GM23248 (cell line): ENCODE measurements at regions not wholly inside any gene's neighbourhood (a gene's known extent, or its start where the extent isn't known, plus 50 kb on each side); places are given as distances from the start of the nearest gene placed in this dataset.

Experiments
- EZH2 ChIP-seq: fragments of 200-600 bp; sonication (generic); IDR thresholded peaks from 2 replicates; pipeline ENCODE4 v1.6.1; 2018; ENCODE audit warnings: antibody characterized with exemption, mild to moderate bottlenecking; ENCODE audit not compliant: insufficient read depth, poor library complexity, severe bottlenecking
- EZH2phosphoT487 ChIP-seq: fragments of 200-600 bp; sonication (generic); IDR thresholded peaks from 2 replicates; pipeline ENCODE4 v1.6.1; 2018; ENCODE audit warnings: antibody characterized with exemption, moderate library complexity, mild to moderate bottlenecking, low read depth; ENCODE audit not compliant: insufficient read depth

DNA sequence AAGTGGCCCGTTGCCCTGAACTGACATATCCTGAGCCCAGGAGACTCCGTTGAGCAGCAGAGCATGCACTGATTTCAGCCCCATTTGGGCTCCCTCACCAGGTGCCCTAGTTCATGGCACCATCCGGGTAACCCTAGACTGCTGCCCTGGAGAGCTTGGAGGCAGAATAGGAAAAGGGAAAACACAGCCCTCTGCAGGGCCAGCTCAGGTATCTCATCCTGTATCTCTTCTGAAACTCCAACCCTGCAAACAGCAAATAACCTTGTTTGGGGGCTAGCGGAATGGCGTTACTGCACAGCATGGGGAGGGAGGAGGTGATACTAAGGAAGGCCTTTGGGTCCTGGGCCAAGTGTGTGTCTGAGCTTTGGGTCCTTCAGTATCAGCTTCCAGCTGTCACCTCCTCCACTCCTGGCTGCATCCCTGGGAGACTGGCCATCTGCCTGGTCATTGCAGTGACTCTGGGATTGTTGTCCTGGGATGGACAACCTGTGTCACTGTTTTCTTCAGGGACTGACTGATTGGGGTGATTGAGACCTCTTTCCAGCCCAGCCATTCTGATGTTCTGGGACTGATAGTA, 233.8 kb upstream of the SKOR2 start:
- no peak for TF ChIP-seq EZH2
- no peak for TF ChIP-seq EZH2phosphoT487
